SJSA1 (cell line): ENCODE measurements at regions not wholly inside any gene's neighbourhood (a gene's known extent, or its start where the extent isn't known, plus 50 kb on each side); places are given as distances from the start of the nearest gene placed in this dataset.

ENCODE experiments used
- DNase-seq, 2 experiments: peaks; one replicate each; pipeline ENCODE4 v3.0.0-alpha.2; 2015 to 2020; ENCODE audit warnings: low spot score in 2 of 2, low read depth in 1 of 2
- H3K27ac ChIP-seq: fragments of 250-450 bp; sonication (Bioruptor Pico); 2 replicates; pipeline ENCODE4 v1.5.1; 2020; ENCODE audit warnings: mild to moderate bottlenecking, moderate library complexity
- H3K27me3 ChIP-seq: fragments of 250-450 bp; sonication (Bioruptor Pico); replicated peaks from 2 replicates; pipeline ENCODE4 v1.5.1; 2020; ENCODE audit warnings: mild to moderate bottlenecking, moderate library complexity
- H3K36me3 ChIP-seq: fragments of 250-450 bp; sonication (Bioruptor Pico); 2 replicates; pipeline ENCODE4 v1.5.1; 2020; ENCODE audit warnings: mild to moderate bottlenecking
- H3K4me1 ChIP-seq: fragments of 250-450 bp; sonication (Bioruptor Pico); replicated peaks from 2 replicates; pipeline ENCODE4 v1.6.1; 2021; ENCODE audit warnings: mild to moderate bottlenecking
- H3K4me3 ChIP-seq: fragments of 250-450 bp; sonication (Bioruptor Pico); 2 replicates; pipeline ENCODE4 v1.5.1; 2020; ENCODE audit warnings: mild to moderate bottlenecking
- H3K9me3 ChIP-seq: fragments of 250-450 bp; sonication (Bioruptor Pico); replicated peaks from 2 replicates; pipeline ENCODE4 v1.5.1; 2020; ENCODE audit warnings: mild to moderate bottlenecking

DNA sequence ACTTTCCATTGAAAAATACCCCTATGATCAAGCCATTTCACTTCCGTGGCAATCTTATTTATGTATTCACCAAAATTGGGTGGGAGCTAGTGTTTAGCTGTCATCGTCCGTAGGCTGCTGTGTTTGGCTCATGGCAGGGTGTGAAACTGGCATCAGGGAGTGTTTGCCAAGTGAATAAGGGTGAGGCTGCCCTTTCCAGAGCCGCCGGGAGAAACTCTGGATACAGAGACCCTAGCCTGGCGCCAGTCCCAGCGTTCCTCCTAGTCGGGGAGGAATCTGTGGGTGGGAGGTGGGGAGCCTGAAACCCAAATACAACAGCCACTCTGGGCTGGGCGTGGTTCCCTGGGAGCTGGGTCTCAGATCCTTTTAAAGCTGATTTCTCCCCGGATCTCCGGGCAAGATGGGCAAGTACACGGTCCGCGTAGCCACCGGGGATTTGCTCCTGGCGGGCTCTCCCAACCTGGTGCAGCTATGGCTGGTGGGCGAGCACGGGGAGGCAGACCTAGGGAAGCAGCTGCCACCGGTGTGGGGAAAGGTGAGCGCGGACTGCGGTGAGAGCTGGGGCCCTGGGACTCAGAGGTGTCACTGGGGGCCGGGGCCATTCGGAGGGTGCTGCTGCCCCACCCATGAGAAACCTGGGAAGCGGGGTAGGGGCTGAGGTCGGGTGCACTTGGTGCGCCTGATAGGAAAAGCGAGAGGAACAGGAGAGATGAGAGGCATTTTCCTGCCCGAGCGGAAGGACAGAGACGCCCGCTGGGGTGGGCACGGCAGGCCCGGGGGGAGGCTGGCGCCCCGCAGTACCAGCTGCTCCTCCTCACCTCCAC is 62.1 kb upstream of the TEKT1 start:
- Histone ChIP-seq H3K27me3 (peaks cover 4% of the 10 kb centered on the region; the same call in 1 of the 2 replicates), H3K27ac (no peak overlapping the region), H3K4me3 (no peak overlapping the region), H3K4me1 (no peaks in the 10 kb centered on the region), H3K36me3 (no peaks in the 10 kb centered on the region), H3K9me3 (no peaks in the 10 kb centered on the region)
- no peak for DNase-seq

DNA sequence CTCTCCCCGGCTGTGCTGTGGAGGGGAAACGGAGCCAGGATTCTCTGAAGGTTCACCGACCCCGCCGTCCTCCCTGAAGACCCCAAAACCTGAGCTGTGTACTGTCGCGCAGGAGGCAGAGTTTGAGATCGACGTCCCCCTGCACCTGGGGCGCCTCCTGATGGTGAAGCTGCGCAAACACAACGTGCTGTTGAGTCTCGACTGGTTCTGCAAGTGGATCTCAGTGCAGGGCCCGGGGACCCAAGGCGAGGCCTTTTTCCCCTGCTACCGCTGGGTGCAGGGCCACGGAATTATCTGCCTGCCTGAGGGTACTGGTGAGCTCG is 62.6 kb upstream of the TEKT1 start:
- Histone ChIP-seq H3K9me3 (no peaks in the 10 kb centered on the region), H3K4me3 (no peak overlapping the region), H3K27ac (no peak overlapping the region), H3K4me1 (no peaks in the 10 kb centered on the region), H3K36me3 (no peaks in the 10 kb centered on the region), H3K27me3 (peaks cover 4% of the 10 kb centered on the region; the same call in 1 of the 2 replicates)
- no peak for DNase-seq

DNA sequence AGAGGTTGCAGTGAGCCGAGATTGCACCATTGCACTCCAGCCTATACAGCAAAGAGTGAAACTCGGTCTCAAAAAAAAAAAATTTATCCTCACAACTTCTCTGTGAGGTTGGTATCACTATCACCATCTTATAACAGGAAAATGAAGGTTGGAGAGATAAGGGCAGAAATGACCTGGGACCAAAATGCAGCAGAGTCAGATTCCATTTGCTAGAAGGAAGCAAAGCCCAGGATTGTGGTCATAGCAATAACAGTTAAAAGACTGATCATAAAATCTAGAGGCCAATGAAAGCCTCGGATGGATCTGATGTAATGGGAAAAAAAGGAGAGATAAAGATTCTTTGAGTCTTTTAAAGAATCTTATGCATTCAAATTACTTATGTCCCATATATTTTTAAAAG is 69.6 kb upstream of the TEKT1 start:
- no peaks in the 10 kb centered on the region for H3K36me3 ChIP-seq
- no peak overlapping the region for H3K27ac ChIP-seq
- H3K9me3 ChIP-seq = no peaks in the 10 kb centered on the region
- H3K4me3 ChIP-seq = no peak overlapping the region
- no peaks in the 10 kb centered on the region for H3K4me1 ChIP-seq
- DNase-seq = no peak
- no peaks in the 10 kb centered on the region for H3K27me3 ChIP-seq

DNA sequence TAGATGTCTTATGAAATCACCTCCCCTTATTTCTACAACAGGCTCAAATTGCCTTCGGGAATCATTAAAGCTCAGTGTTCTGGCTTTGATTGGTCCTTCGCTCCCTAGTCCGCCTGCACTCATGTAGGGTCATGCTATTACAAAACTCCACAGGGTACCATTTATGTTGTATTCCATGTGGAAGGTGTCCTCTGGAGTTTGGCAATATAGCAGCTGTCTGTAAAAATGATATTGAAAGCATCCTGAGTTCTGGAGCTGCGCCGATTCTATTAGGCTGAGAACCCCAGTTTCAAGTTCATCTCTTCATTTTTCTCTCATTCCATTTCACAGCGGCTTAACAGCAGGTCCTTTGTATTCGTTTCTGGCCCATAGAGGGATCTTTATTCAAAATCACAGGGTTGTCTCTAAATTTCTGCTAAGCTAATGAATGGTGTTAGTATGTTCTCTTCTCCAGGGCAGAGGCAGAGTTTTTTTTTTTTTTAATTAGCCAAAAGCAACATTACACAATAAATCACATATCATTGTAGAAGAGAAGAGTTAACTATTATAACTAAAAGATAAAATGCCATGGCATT is 71.9 kb upstream of the TEKT1 start:
- H3K36me3 ChIP-seq = no peaks in the 10 kb centered on the region
- no peaks in the 10 kb centered on the region for H3K4me1 ChIP-seq
- no peak overlapping the region for H3K4me3 ChIP-seq
- no peaks in the 10 kb centered on the region for H3K9me3 ChIP-seq
- H3K27ac ChIP-seq = no peak overlapping the region
- DNase-seq = no peak
- H3K27me3 ChIP-seq = no peaks in the 10 kb centered on the region

DNA sequence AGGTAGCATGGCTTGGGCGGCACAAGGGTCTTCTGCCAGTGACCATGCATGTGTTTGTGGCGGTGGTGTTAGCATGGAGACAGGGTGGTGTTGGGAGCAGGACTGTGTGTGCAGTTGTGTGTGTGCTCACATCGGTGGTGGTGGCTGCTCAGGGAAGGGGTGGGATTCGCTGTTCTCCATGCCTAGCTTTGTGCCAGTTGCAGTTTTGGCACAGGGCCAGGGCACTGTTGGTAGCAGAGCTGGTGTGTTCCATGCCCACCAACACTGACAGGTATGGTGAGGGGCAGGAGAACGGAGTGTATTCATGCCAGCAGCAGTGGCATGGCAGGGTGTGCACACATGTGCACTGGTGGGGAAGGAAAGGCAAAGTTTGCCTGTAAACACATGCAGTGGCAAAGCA is 77.3 kb upstream of the TEKT1 start:
- Histone ChIP-seq H3K4me3 (no peak overlapping the region), H3K27me3 (no peaks in the 10 kb centered on the region), H3K27ac (no peak overlapping the region), H3K4me1 (no peaks in the 10 kb centered on the region), H3K36me3 (no peaks in the 10 kb centered on the region), H3K9me3 (no peaks in the 10 kb centered on the region)
- DNase-seq = no peak

DNA sequence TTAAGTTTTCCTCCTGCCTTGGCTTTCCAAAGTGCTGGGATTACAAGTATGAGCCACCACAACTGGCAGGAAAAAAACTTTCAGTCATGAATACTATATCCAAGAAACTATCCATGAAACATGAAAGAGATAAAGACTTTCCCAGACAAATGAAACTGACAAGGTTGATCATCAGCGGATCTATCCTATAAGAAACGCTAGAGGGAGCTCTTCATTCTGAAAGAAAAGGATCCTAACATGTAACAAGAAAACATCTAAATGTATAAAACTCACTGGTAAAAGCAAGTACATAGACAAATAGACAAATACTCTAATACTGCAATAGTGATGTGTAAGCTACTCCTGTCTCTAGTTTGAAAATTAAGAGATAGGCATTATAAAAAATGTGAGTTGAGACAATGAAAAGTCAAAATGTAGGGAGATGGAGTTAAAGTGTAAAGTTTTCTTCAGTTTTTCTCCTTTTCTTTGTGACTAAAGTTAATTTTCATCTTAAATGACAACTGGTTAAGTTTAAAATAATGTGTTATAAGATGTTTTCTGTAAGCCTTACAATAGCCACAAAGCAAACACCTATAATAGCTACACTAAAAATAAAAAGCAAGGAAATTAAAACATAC is 79.6 kb upstream of the TEKT1 start:
- Histone ChIP-seq H3K9me3 (no peaks in the 10 kb centered on the region), H3K4me3 (no peak overlapping the region), H3K27ac (no peak overlapping the region), H3K36me3 (no peaks in the 10 kb centered on the region), H3K4me1 (peaks cover 5% of the 10 kb centered on the region), H3K27me3 (0 out of 2 replicates have a peak, but pooled peaks cover 2% of the 10 kb centered on the region)
- DNase-seq = peak in 1 of 2 experiments; percentile 41

DNA sequence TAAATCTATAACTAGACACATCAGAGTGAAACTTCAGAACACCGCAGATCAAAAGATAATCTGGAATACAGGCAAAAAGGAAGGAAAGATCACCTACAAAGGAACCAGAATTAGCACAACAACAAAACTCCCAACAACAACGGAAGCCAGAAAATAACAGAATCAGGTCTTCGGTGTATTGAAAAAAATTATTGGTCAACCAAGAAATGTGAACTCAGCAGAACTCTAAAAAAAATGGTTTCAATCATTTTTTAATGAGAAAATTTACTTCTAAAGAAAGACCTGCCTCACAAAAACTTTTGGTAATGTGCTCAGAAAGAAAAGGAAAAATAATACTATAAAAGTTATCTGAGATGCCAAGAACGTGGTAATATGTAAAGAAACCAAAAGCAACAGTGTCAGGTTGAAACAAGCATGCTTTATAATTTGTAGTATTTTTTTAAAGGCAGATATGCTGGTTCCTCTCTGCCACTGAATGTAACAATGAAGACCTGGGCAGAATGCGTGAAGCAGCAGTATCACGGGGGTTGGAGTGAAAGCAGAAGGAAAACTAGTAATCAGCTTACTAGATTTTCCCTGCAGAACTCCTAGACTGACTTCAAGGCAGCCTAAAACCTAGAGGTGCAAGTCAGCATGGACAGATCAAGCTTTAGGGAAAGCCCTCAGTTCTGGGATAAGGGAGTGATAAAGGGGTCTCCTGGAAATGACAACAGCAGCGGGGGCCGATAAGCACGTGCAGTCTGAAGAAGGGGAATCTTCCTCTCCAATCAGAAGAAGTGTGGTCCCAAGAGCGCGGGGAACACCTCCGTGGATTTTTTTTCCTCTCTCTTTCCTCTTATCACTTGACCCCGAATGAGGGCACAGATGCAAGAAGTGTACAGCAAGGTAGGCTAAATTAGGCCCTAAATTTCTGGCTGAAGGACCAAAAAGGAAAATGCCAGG is 80.9 kb upstream of the TEKT1 start:
- Histone ChIP-seq H3K27ac (no peak overlapping the region), H3K4me3 (no peak overlapping the region), H3K9me3 (no peaks in the 10 kb centered on the region; the same call in 1 of the 2 replicates), H3K4me1 (peaks cover 5% of the 10 kb centered on the region), H3K36me3 (no peaks in the 10 kb centered on the region), H3K27me3 (0 out of 2 replicates have a peak, but pooled peaks cover 2% of the 10 kb centered on the region)
- no peak for DNase-seq

DNA sequence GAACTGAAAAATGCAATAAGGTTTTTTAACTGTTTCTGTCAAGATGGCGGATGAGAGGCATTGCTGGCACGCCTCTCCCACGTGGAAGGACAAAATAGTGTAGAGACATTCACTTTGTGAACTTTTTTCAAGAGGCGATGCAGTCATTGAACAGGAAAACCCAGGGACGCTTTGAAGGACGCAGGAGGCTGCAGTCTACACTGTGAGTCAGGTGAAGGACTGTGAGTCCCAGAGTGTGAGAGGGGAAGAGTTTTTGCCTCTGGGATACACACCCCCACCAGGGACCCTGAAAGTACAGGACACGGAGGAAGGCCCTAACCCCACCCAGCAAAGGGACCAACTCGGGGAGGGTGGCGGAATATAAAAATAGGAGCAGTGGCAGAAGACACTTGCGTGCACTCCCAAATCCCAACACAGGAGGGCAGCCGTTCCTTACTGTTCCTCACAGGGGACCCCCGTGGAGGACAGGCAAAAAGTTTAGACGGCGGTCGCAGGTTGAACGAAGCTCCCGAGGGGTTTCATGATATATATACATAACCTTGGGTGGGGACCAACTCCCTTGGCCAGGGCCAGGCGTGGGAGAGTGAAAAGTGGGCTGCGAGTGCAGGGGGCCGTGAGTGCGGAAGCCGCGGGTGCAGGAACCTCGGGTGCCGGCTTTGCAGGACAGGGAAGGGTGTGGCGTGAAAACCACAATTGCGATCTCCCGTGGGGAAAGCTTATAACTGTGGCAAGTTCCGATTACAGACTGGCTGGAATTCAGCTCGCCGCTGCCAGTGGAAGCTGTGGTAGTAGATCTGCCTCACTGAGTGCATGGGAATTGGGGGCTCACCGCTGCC is 82.0 kb upstream of the ALOX12 start:
- H3K4me1 ChIP-seq = peaks cover 5% of the 10 kb centered on the region
- 0 out of 2 replicates have a peak, but pooled peaks cover 2% of the 10 kb centered on the region for H3K27me3 ChIP-seq
- H3K4me3 ChIP-seq = no peak overlapping the region
- peak; percentile 51 to 75 for DNase-seq
- no peak overlapping the region for H3K27ac ChIP-seq
- no peaks in the 10 kb centered on the region for H3K36me3 ChIP-seq
- H3K9me3 ChIP-seq = no peaks in the 10 kb centered on the region; the same call in 1 of the 2 replicates

DNA sequence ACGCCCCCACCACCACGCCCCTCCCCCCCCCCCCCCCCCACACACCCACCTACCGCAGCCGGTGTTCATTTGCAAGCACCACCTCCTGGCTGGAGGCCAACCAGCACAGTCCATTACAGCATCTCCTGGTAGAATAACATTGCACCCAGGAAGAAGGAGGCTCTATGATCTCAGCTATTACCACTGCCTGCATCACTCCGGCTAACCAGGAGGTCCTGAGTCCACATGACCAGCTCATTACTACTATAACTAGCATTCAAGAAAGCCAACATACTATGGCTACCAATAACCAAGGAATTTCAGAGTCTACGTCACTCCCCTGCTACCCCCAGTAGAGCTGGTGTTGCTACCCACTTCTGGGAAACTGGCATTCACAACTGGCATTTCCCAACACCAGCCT is 81.1 kb upstream of the ALOX12 start:
- H3K9me3 ChIP-seq = no peaks in the 10 kb centered on the region; the same call in 1 of the 2 replicates
- no peak overlapping the region for H3K27ac ChIP-seq
- no peak overlapping the region for H3K4me3 ChIP-seq
- DNase-seq = peak in 1 of 2 experiments; percentile 41
- peaks cover 5% of the 10 kb centered on the region for H3K4me1 ChIP-seq
- H3K27me3 ChIP-seq = 0 out of 2 replicates have a peak, but pooled peaks cover 2% of the 10 kb centered on the region
- no peaks in the 10 kb centered on the region for H3K36me3 ChIP-seq

DNA sequence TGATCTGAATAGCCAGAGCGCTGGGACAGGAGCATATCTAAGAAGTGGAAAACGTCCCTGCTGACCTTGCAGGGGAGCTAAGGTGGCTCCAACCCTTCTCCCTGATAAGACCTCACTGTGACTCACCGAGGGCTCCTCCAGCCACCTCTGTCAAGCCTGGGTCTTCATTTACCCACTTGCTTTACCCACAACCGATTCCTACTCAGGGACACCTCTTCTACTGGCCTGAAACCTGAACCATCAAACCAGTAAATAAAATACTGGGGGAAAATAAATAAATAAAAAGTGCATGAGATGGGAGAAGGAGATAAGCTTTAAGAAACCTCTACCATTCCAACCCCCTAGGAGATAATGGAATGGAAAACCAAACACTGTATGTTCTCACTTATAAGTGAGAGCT is 80.2 kb upstream of the ALOX12 start:
- Histone ChIP-seq H3K27ac (no peak overlapping the region), H3K9me3 (no peaks in the 10 kb centered on the region; the same call in 1 of the 2 replicates), H3K36me3 (no peaks in the 10 kb centered on the region), H3K4me1 (peaks cover 5% of the 10 kb centered on the region), H3K27me3 (0 out of 2 replicates have a peak, but pooled peaks cover 2% of the 10 kb centered on the region), H3K4me3 (no peak overlapping the region)
- no peak for DNase-seq

DNA sequence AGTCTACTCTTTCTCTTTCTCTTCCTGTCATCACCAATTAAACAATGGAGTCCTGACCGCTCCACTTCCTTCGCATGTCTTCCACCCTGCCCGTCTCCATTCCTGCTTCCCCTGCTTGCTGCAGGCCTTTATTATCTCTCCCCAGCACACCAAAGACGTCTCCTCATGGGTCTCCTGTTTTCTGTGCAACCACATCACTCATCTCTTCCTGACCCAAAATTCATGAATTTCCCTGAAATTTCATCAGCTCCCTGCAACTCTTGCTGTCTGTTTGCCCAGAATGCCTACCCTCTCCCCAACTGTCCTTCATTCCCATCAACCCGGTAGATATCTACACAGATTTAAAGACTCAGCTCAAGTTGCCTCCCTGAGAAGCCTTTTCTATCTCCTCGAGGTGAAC is 76.7 kb upstream of the ALOX12 start:
- no peak for DNase-seq
- H3K36me3 ChIP-seq = no peaks in the 10 kb centered on the region

DNA sequence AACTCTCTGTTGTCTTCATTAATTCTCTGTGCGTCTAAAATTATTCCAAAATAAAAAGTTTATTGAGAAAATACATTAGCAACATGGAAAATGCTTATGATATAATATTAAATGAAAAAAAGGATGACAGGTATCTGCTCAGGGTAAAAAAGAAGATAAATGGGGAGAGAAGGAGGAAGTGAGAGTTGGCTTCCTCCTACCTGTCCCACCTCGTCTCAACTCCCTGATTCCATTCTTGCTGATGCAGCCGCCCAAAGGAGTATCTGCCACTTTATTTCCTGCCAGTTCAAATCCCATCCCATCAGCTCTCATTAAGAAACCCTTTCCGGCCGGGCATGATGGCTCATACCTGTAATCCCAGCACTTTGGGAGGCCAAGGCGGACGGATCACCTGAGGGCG is 72.5 kb upstream of the ALOX12 start:
- H3K9me3 ChIP-seq = no peaks in the 10 kb centered on the region
- no peaks in the 10 kb centered on the region for H3K36me3 ChIP-seq
- no peak overlapping the region for H3K27ac ChIP-seq
- H3K4me3 ChIP-seq = no peak overlapping the region
- H3K27me3 ChIP-seq = no peaks in the 10 kb centered on the region
- no peak for DNase-seq
- no peaks in the 10 kb centered on the region for H3K4me1 ChIP-seq

More for the DNA sequence above, 76.7 kb upstream of the ALOX12 start:
- Histone ChIP-seq H3K4me1 (peaks cover 2% of the 10 kb centered on the region), H3K27ac (no peak overlapping the region), H3K9me3 (no peaks in the 10 kb centered on the region; the same call in 1 of the 2 replicates), H3K27me3 (0 out of 2 replicates have a peak, but pooled peaks cover 2% of the 10 kb centered on the region), H3K4me3 (no peak overlapping the region)

DNA sequence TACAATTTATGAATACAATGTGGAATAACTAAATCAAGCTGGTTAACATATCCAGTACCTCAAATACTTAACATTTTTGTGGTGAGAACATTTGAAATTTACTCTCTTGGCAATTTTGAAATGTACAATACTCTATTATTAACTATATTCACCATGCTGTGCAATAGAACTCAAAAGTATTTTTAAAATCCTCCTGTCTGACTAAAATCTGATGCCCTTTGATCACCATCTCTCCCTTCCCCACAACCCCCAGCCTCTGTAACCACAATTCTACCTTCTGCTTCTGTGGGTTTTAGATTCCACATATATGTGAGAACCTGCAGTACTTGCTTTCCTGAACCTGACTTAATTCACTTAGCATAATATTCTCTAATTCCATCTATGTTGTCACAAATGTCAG is 71.6 kb upstream of the ALOX12 start:
- Histone ChIP-seq H3K27me3 (no peaks in the 10 kb centered on the region), H3K9me3 (no peaks in the 10 kb centered on the region), H3K27ac (no peak overlapping the region), H3K4me1 (no peaks in the 10 kb centered on the region), H3K36me3 (no peaks in the 10 kb centered on the region), H3K4me3 (no peak overlapping the region)
- DNase-seq = no peak
